Ishikawa (cell line): ENCODE measurements at regions not wholly inside any gene's neighbourhood (a gene's known extent, or its start where the extent isn't known, plus 50 kb on each side); places are given as distances from the start of the nearest gene placed in this dataset.

ENCODE experiments used
- CEBPB ChIP-seq: IDR thresholded peaks from 2 replicates; pipeline ENCODE4 v1.6.1; 2012
- CREB1 ChIP-seq: IDR thresholded peaks from 2 replicates; pipeline ENCODE4 v1.6.1; 2012; ENCODE audit warnings: low read depth
- EGR1 ChIP-seq: IDR thresholded peaks from 2 replicates; pipeline ENCODE4 v1.6.1; 2012
- EP300 ChIP-seq: IDR thresholded peaks from 2 replicates; pipeline ENCODE4 v1.6.1; 2012; ENCODE audit warnings: borderline replicate concordance
- FOXM1 ChIP-seq: IDR thresholded peaks from 2 replicates; pipeline ENCODE4 v1.6.1; 2012; ENCODE audit warnings: low read depth, borderline replicate concordance
- MAX ChIP-seq: IDR thresholded peaks from 2 replicates; pipeline ENCODE4 v1.6.1; 2012
- NFIC ChIP-seq: IDR thresholded peaks from 2 replicates; pipeline ENCODE4 v1.6.1; 2012
- RAD21 ChIP-seq: IDR thresholded peaks from 2 replicates; pipeline ENCODE4 v1.6.1; 2012; ENCODE audit warnings: low read depth
- TAF1 ChIP-seq: IDR thresholded peaks from 2 replicates; pipeline ENCODE4 v1.6.1; 2012; ENCODE audit warnings: low read depth, mild to moderate bottlenecking
- TCF12 ChIP-seq: IDR thresholded peaks from 2 replicates; pipeline ENCODE4 v1.6.1; 2012; ENCODE audit warnings: low read depth
- TEAD4 ChIP-seq: IDR thresholded peaks from 2 replicates; pipeline ENCODE4 v1.6.1; 2012
- YY1 ChIP-seq: IDR thresholded peaks from 2 replicates; pipeline ENCODE4 v1.6.1; 2012; ENCODE audit warnings: low read depth
- ZBTB7A ChIP-seq: IDR thresholded peaks from 2 replicates; pipeline ENCODE4 v1.6.1; 2012; ENCODE audit warnings: low read depth
- TF ChIP-seq, protein P1 (sequence below): IDR thresholded peaks from 2 replicates; pipeline ENCODE4 v1.6.1; 2012; ENCODE audit warnings: low read depth, mild to moderate bottlenecking
- TF ChIP-seq, protein P2 (sequence below): IDR thresholded peaks from 2 replicates; pipeline ENCODE4 v1.6.1; 2012

DNA sequence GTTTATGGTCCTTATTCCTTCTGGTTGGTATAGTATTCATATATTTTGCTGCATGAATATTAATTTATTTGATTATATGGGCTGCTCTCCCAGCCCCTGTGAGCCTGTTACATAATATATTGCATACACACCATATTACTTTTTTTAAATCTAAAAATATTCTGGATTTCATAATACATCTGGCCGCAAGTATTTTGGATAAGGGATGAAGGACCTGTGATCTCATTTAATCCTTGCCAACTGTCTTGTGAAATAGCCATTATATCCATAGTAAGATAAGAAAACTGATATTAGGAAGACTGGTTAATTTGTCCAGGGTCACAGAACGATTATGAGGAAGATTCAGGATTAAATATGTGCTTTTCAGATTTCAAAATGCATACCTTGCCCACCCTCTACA, 433.6 kb downstream of the LPIN1 start:
- no peak for TF ChIP-seq TCF12

- TF ChIP-seq, protein P1, sequence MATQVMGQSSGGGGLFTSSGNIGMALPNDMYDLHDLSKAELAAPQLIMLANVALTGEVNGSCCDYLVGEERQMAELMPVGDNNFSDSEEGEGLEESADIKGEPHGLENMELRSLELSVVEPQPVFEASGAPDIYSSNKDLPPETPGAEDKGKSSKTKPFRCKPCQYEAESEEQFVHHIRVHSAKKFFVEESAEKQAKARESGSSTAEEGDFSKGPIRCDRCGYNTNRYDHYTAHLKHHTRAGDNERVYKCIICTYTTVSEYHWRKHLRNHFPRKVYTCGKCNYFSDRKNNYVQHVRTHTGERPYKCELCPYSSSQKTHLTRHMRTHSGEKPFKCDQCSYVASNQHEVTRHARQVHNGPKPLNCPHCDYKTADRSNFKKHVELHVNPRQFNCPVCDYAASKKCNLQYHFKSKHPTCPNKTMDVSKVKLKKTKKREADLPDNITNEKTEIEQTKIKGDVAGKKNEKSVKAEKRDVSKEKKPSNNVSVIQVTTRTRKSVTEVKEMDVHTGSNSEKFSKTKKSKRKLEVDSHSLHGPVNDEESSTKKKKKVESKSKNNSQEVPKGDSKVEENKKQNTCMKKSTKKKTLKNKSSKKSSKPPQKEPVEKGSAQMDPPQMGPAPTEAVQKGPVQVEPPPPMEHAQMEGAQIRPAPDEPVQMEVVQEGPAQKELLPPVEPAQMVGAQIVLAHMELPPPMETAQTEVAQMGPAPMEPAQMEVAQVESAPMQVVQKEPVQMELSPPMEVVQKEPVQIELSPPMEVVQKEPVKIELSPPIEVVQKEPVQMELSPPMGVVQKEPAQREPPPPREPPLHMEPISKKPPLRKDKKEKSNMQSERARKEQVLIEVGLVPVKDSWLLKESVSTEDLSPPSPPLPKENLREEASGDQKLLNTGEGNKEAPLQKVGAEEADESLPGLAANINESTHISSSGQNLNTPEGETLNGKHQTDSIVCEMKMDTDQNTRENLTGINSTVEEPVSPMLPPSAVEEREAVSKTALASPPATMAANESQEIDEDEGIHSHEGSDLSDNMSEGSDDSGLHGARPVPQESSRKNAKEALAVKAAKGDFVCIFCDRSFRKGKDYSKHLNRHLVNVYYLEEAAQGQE, result no peak
- TF ChIP-seq TCF12 (no peak), TEAD4 (no peak), TAF1 (no peak), FOXM1 (no peak), EGR1 (no peak), ZBTB7A (no peak), EP300 (no peak), CREB1 (no peak), RAD21 (no peak), CEBPB (no peak), YY1 (no peak), NFIC (no peak), MAX (no peak)
- TF ChIP-seq, protein P2, sequence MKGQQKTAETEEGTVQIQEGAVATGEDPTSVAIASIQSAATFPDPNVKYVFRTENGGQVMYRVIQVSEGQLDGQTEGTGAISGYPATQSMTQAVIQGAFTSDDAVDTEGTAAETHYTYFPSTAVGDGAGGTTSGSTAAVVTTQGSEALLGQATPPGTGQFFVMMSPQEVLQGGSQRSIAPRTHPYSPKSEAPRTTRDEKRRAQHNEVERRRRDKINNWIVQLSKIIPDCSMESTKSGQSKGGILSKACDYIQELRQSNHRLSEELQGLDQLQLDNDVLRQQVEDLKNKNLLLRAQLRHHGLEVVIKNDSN, result no peak
Observed at GRCh38 chr2:12183032-12183645, 436.7 kb downstream of the LPIN1 start.

DNA sequence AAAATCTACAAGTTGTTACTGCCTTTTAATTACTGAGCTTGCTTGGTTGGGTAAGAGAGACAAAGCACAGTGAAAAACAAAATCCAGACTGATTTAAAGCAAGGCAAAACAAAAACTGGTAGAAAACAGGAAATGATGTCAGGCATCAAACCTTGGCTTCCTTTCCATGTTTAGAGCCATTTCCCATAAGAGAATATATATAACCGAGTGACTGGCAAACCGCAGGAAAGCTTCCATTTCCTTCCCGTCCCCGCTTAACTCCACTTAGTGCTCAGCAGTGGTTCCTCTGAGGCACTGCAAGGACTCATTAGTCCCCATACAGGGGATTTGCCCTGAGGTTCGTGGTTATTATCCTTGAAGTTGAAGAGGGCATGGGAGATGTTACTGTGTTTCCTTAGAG, 446.3 kb downstream of the LPIN1 start:
- no peak for TF ChIP-seq YY1
- TF ChIP-seq RAD21, result no peak
- TF ChIP-seq FOXM1, result no peak
- no peak for TF ChIP-seq CEBPB
- TF ChIP-seq ZBTB7A, result no peak
- TF ChIP-seq TEAD4, result no peak
- TF ChIP-seq NFIC, result no peak
- TF ChIP-seq, protein P2, result no peak
- no peak for TF ChIP-seq EP300
- TF ChIP-seq MAX, result no peak
- TF ChIP-seq EGR1, result no peak
- TF ChIP-seq, protein P1, result no peak

- TF ChIP-seq FOXM1 (no peak), TCF12 (no peak), YY1 (no peak), ZBTB7A (no peak), CREB1 (no peak), TEAD4 (no peak), TAF1 (no peak), RAD21 (no peak), CEBPB (no peak), EGR1 (no peak), MAX (no peak), NFIC (no peak), EP300 (no peak)
- TF ChIP-seq, protein P2, result no peak
- TF ChIP-seq, protein P1, result no peak
Observed at GRCh38 chr2:12194968-12195367, 448.5 kb downstream of the LPIN1 start.
